LHCN-M2 (cell line): ENCODE measurements at regions not wholly inside any gene's neighbourhood (a gene's known extent, or its start where the extent isn't known, plus 50 kb on each side); places are given as distances from the start of the nearest gene placed in this dataset.
"Not testable (repeated sequence)": the region's sequence is repeated elsewhere in the genome, so short reads cannot be mapped to it uniquely, and the experiment has no call there.

Experiments used
- DNase-seq: peaks from one replicate; pipeline ENCODE4 v3.0.0-alpha.2; 2012; ENCODE audit warnings: low read depth

DNA sequence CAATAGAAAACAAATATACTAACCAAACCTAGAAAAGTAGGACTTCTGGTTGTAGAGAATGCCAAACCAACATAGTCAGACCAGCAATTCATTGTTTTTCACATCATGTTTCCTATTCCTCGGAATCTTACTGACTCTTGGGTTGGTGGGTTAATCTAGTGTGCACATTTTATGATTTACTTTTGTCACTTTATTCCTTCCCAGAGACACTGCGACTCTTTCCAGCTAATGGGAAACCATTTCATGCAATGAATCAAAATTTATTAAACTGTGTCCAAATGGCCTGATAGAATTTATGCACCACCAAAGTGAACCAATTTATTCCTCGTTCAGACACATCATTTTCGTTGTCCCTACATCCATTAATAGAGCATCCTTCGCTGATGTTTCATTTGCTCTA is 464.9 kb downstream of the RPS29 start:
- no peak for DNase-seq

- no peak for DNase-seq
Observed at GRCh38 chr14:49114161-49114893, 471.9 kb downstream of the RPS29 start.

GRCh38 chr14:49106741-49107667 is 479.2 kb downstream of the RPS29 start:
- DNase-seq, result no peak

DNA sequence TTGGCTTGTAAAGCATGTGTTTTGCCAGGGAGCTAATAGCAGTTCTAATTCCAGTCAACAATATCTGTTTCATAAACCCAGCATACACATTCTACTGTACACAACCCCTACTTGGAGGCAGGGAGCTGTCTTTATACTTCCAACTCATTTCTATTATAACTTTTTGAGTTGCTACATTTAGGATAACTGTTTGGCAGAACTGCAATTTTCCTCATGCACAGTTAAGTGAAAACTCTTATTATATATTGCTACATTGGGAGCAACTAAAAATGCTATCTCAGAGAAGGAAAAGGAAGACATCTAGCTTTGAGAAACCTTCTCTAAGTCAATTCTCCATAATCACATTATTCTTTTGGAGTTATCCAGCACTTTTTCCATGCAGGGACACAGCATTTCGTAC is 480.2 kb downstream of the RPS29 start:
- no peak for DNase-seq

- DNase-seq, result no peak
Observed at GRCh38 chr14:49105512-49105911, 480.7 kb downstream of the RPS29 start.

DNA sequence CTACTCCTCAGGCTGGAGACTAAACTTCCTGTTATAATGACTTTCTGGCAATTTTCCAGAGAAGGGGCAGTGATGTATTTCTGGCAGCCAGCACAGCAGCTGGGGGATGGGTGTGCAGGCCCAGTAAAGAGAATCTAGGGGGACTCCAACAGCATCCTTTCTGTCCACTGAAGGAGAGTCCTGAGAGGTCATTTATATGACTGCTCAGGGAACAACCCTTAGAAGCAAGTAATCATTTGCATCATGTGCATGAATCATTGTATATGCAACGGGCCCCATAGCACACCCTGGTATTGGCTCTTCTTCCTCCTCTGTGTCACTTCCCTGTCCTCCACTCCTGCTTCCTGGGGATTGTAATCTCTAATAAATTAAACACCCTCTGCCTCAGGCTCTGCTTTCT is 493.8 kb downstream of the RPS29 start:
- DNase-seq, result no peak

GRCh38 chr14:49089107-49089506 is 497.1 kb downstream of the RPS29 start:
- DNase-seq, result no peak

- not testable (repeated sequence) for DNase-seq
Observed at GRCh38 chr14:49073292-49073691, 512.9 kb downstream of the RPS29 start.

DNA sequence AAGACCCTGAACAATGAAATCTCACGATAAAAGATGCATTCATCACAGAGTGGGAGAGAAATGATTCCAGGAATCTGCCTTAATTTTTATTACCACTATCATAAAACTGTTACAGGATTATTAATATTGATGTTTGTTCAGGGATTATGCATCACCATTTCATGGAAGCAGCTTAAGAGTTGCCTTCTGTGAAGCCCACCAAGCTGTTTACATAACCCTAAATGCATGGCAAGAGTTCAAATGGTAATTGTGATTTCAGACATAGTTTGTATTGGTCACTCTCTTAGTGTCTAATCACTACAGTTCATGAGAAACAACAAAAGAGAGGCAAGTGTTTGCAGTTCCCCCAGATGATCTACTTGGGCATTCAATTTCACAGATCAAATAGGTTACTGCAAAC is 527.7 kb downstream of the RPS29 start:
- no peak for DNase-seq

GRCh38 chr14:49057838-49058510 is 528.2 kb downstream of the RPS29 start:
- no peak for DNase-seq

DNA sequence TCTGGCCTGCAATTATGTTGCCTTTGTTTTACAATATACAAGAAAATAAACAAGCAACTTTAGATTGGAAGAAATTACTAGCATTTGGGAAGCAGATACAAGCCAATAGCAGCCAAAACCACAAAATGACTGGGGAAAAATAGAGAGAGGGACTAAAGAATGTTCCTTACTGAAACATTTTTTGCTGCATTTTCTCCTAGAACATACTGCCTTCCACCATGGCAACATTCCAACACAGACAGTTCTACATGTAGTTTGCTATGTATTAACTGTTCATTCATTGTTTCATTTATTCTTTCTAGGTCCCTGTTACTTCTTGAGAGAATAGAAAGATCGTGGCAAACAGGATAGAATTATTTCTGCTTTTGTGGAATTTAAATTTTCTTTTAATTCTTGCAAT is 530.2 kb downstream of the RPS29 start:
- DNase-seq, result no peak

- DNase-seq, result no peak
Observed at GRCh38 chr14:49052521-49052920, 533.7 kb downstream of the RPS29 start.

GRCh38 chr14:49051328-49052060 is 534.7 kb downstream of the RPS29 start:
- no peak for DNase-seq

DNA sequence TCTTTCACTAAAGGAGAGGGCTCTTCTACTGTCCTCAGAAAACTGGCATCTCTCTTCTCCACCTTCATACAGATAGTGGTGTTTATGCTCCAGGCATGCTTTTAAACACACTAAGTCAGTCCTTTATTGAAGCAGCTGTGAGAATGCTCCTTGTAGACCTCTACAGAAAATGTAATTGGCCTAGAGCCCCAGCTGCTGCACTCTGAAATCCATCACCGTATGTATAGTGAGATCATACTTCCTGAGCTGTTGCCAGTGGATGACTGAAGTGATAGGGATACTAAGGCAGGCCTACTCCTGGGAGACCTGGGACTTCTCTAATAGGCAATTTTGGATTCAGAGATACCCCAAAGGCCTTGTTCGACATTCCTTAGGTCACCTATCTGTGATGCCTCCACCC is 535.4 kb downstream of the RPS29 start:
- DNase-seq, result no peak

DNA sequence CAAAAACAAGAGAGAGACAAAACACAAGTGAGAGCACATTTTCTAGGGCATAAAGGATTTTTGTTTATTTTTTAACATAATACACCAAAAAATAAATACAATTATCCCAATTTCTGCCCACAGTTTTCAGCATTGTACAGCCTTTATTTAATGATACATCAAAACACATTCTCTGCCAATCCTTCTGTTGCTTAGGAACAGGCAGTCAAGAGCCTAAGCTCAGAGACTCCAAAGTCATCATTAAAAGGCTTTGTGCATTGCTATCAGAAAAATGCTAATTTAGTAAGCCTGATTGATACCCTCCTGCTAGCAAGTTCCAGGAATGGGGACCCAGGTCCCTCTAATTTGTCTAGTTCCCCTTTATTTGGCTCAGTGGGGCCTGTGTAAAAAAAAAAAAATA is 536.5 kb downstream of the RPS29 start:
- no peak for DNase-seq

GRCh38 chr14:49044981-49045380 is 541.2 kb downstream of the RPS29 start:
- no peak for DNase-seq

- no peak for DNase-seq
Observed at GRCh38 chr14:49036984-49037516, 549.1 kb downstream of the RPS29 start.

DNA sequence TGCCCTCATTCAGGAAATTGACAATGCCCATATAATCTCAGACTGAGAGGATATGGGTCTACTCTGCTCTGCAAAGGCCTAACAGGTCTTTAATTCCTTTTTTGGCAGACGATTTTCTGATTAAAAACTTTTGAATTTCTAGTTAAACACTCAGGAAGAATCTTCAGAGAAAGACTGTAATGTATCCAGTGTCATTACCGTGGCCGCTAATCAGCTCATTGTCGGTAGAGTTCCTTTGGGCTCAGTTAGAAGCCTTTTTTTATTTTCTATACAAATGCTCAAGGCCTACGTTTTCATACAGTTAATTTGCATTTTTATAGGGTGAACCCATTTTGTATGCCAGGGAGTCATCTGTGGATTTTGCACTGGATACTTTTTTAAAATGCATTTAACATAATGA is 549.9 kb downstream of the RPS29 start:
- no peak for DNase-seq

GRCh38 chr14:49033131-49033530 is 553.0 kb downstream of the RPS29 start:
- no peak for DNase-seq

DNA sequence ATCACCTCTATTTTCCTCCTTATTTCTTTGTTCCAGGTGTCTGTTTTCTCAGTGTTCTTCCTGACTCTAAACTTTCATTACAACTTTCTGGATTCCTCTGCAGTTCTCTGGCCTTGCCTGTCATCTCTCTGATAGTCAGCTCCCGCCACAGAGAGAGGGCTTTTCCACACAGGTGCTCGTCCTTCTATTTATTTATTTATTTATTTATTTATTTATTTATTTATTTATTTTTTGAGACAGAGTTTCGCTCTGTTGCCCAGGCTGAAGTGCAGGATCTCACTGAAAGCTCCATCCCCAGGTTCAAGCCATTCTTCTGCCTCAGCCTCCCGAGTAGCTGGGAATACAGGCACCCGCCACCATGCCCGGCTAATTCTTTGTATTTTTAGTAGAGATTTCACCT is 554.5 kb downstream of the RPS29 start:
- DNase-seq, result not testable (repeated sequence)

- no peak for DNase-seq
Observed at GRCh38 chr14:49019467-49020115, 566.6 kb downstream of the RPS29 start.
